Prostate gland (tissue), 2 donors: ENCODE measurements at regions not wholly inside any gene's neighbourhood (a gene's known extent, or its start where the extent isn't known, plus 50 kb on each side); places are given as distances from the start of the nearest gene placed in this dataset.

Source experiments
- DNase-seq: peaks from one replicate; pipeline ENCODE4 v3.0.0-alpha.2; 2019; ENCODE audit warnings: low spot score
- H3K27ac ChIP-seq, 2 donors: fragments of 200-600 bp; sonication (generic); 2 replicates each; pipeline ENCODE4 v1.5.1; 2017 to 2019
- H3K27me3 ChIP-seq: fragments of 200-600 bp; sonication (generic); replicated peaks from 2 replicates; pipeline ENCODE4 v1.5.1; 2019; ENCODE audit not compliant: insufficient read depth
- H3K36me3 ChIP-seq, 2 donors: fragments of 200-600 bp; sonication (generic); 1 replicate in 1 of 2; 2 replicates in 1 of 2; pipeline versions ENCODE4 v1.5.1 to v1.8.1; 2017 to 2019
- H3K4me1 ChIP-seq: fragments of 200-600 bp; sonication (generic); replicated peaks from 2 replicates; pipeline ENCODE4 v1.5.1; 2019
- H3K4me3 ChIP-seq, 2 donors: fragments of 200-600 bp; sonication (generic); 2 replicates each; pipeline ENCODE4 v1.5.1; 2017 to 2019
- H3K9me3 ChIP-seq: fragments of 200-600 bp; sonication (generic); 2 replicates; pipeline ENCODE4 v1.5.1; 2017
- POLR2A ChIP-seq: fragments of 450-650 bp; IDR thresholded peaks from one replicate; pipeline ENCODE4 v1.6.1; 2016; ENCODE audit warnings: antibody characterized with exemption, mild to moderate bottlenecking
- POLR2AphosphoS5 ChIP-seq: sonication (generic); formaldehyde crosslinking; IDR thresholded peaks from one replicate; pipeline ENCODE4 v1.6.1; 2017; ENCODE audit warnings: antibody characterized with exemption
- WGBS: methylation state at CpG from one replicate; pipeline ENCODE4 v1.1.5; 2018; 5-methylcytosine and 5-hydroxymethylcytosine counted together
- intact Hi-C: fragments of 100-400 bp; cut with DNase I; formaldehyde crosslinking; loops from one replicate; pipeline ENCODE4 v1.14.2; 2022
- TF ChIP-seq, protein P1 (sequence below), 4 experiments: fragments of 200-600 bp in 2 of 4; fragments of 450-650 bp in 2 of 4; sonication (generic) in 2 of 4; IDR thresholded peaks; 1 replicate in 3 of 4; 2 replicates in 1 of 4; pipeline ENCODE4 v1.5.1; 2016 to 2019; ENCODE audit warnings: antibody characterized with exemption in 4 of 4, mild to moderate bottlenecking in 2 of 4, moderate library complexity in 2 of 4

DNA sequence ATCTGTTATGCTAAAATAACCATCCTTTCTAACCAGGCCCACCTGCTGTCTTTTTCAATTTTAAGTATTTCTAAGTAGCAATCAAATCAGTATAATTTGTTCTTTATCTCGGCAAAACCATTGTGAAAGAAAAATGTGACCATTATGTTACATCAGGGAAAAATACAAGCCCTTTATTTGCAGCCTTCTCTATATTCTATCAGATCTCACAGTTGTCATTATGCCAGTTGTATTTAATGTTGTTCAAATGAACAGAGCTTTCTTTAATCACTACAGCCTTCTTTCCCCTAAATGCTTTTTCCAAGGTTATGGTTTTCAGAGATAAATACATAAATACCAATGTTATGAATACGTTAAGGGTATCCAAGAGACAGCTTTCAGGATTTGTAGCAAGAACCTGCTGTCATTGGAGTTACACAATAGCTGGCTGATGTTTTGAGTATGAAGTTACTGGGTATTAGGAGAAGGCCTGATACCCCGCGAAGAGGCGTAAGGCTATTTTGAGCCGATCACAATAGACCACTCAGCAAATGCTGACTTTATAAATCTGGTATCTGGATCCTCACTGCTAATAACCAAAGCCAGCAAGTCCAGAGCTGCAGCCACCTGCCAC is 406.3 kb downstream of the CADM1 start:
- intact Hi-C loops: no loop called here
- 55% methylated on average over 6 of the region's 6 CpGs for WGBS
- TF ChIP-seq, protein P1, sequence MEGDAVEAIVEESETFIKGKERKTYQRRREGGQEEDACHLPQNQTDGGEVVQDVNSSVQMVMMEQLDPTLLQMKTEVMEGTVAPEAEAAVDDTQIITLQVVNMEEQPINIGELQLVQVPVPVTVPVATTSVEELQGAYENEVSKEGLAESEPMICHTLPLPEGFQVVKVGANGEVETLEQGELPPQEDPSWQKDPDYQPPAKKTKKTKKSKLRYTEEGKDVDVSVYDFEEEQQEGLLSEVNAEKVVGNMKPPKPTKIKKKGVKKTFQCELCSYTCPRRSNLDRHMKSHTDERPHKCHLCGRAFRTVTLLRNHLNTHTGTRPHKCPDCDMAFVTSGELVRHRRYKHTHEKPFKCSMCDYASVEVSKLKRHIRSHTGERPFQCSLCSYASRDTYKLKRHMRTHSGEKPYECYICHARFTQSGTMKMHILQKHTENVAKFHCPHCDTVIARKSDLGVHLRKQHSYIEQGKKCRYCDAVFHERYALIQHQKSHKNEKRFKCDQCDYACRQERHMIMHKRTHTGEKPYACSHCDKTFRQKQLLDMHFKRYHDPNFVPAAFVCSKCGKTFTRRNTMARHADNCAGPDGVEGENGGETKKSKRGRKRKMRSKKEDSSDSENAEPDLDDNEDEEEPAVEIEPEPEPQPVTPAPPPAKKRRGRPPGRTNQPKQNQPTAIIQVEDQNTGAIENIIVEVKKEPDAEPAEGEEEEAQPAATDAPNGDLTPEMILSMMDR (IDR thresholded peaks at IDR 0.05): no peak
- TF ChIP-seq POLR2AphosphoS5: no peak
- TF ChIP-seq POLR2A: no peak
- no peaks in the 10 kb centered on the region for H3K9me3 ChIP-seq
- no peaks in the 10 kb centered on the region for H3K36me3 ChIP-seq
- no peak for DNase-seq
- no peaks in the 10 kb centered on the region for H3K4me1 ChIP-seq
- H3K27ac ChIP-seq: no peak overlapping the region
- no peaks in the 10 kb centered on the region for H3K27me3 ChIP-seq
- H3K4me3 ChIP-seq: no peak overlapping the region

- DNase-seq: no peak
- WGBS: 94% methylated on average over 9 of the region's 9 CpGs
- Histone ChIP-seq H3K27me3 (no peaks in the 10 kb centered on the region), H3K36me3 (no peaks in the 10 kb centered on the region), H3K4me3 (no peak overlapping the region), H3K27ac (no peak overlapping the region), H3K9me3 (no peaks in the 10 kb centered on the region), H3K4me1 (no peaks in the 10 kb centered on the region)
- intact Hi-C loops: no loop called here
- TF ChIP-seq POLR2A (no peak), POLR2AphosphoS5 (no peak)
- TF ChIP-seq, protein P1 (IDR thresholded peaks at IDR 0.05): no peak
Observed at GRCh38 chr11:115100706-115101105, 403.5 kb downstream of the CADM1 start.

DNA sequence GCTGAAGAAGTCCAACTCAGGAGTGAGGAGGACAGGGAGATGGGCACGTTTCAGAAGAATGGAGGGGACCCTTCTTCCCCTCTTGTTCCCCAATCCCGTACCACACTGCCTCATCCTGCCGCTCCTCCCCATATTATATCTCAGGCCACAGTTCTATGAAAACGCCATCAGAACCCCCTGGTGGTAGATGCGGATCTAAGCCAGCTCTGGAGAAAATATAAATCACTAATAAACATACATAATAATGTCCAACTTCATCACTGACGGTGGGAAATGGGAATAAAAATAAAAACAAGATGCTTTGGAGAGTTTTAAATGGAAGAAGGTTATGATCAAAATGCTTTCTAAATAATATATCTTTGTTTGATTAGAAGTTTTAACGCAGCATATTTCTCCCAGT is 400.3 kb downstream of the CADM1 start:
- WGBS: 79% methylated on average over 7 of the region's 7 CpGs
- Histone ChIP-seq H3K36me3 (no peaks in the 10 kb centered on the region), H3K4me1 (no peaks in the 10 kb centered on the region), H3K27me3 (no peaks in the 10 kb centered on the region), H3K4me3 (no peak overlapping the region), H3K9me3 (no peaks in the 10 kb centered on the region), H3K27ac (no peak overlapping the region)
- intact Hi-C loops: no loop called here
- DNase-seq: no peak
- TF ChIP-seq POLR2A: no peak

DNA sequence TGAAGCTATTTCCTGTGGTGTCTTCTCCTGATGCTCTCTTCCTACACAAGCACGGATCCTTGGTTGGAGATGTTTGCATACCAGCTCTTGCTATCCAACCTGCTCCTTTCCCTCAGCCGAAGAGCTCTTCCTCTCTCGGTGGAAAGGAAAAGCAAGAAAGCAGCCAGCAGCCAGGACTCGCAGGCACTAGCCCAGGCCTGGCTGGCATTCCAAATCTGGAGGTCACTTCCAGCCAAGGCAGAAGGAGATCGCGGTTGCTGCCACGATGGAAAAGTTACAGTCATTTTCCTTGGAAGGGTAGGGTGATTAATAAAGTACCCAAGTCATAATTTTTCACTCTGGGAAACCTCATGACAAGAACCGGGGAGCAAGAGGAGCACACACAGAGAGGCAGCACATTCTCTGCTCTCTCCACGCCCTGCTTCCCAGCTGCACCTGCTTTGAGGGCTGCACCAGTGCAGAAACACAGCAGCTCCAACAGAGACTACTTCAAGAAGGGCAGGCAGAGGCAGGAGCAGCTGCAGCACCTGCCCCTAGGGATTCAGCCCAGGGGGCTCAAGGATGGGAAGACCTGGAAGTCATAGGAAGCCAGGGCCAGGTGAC is 399.3 kb downstream of the CADM1 start:
- no peak overlapping the region for H3K4me3 ChIP-seq
- no peak for DNase-seq
- no peaks in the 10 kb centered on the region for H3K4me1 ChIP-seq
- intact Hi-C loops: no loop called here
- H3K9me3 ChIP-seq: no peaks in the 10 kb centered on the region
- TF ChIP-seq POLR2A (no peak), POLR2AphosphoS5 (no peak)
- TF ChIP-seq, protein P1 (IDR thresholded peaks at IDR 0.05): no peak
- no peaks in the 10 kb centered on the region for H3K36me3 ChIP-seq
- H3K27me3 ChIP-seq: no peaks in the 10 kb centered on the region
- 48% methylated on average over 9 of the region's 9 CpGs for WGBS
- no peak overlapping the region for H3K27ac ChIP-seq

GRCh38 chr11:115111066-115111465 is 393.1 kb downstream of the CADM1 start:
- Histone ChIP-seq H3K36me3 (no peaks in the 10 kb centered on the region), H3K9me3 (no peaks in the 10 kb centered on the region), H3K27me3 (peaks cover 3% of the 10 kb centered on the region), H3K27ac (no peak overlapping the region), H3K4me3 (no peak overlapping the region), H3K4me1 (no peaks in the 10 kb centered on the region)
- 90% methylated on average over 5 of the region's 5 CpGs for WGBS
- intact Hi-C loops: no loop called here
- no peak for TF ChIP-seq POLR2AphosphoS5
- TF ChIP-seq, protein P1 (IDR thresholded peaks at IDR 0.05): no peak
- no peak for TF ChIP-seq POLR2A
- DNase-seq: no peak
